OCI-LY1 (cell line): ENCODE measurements at regions not wholly inside any gene's neighbourhood (a gene's known extent, or its start where the extent isn't known, plus 50 kb on each side); places are given as distances from the start of the nearest gene placed in this dataset.
"Not testable (repeated sequence)": the region's sequence is repeated elsewhere in the genome, so short reads cannot be mapped to it uniquely, and the experiment has no call there.

Experiments used
- H2AFZ ChIP-seq: fragments of 200-600 bp; sonication (generic), shearing (Covaris generic); 2 replicates; pipeline ENCODE4 v1.6.0; 2014; ENCODE audit warnings: antibody characterized with exemption, mild to moderate bottlenecking, low read length
- H3F3A ChIP-seq: fragments of 200-600 bp; sonication (generic), shearing (Covaris generic); 2 replicates; pipeline ENCODE4 v1.6.0; 2014; ENCODE audit warnings: mild to moderate bottlenecking, antibody characterized with exemption, low read length, moderate library complexity; ENCODE audit not compliant: insufficient read depth
- H3K27ac ChIP-seq: fragments of 200-600 bp; sonication (generic); 2 replicates; pipeline ENCODE4 v1.5.1; 2014; ENCODE audit warnings: low read length, mixed run types, mild to moderate bottlenecking, low read depth; ENCODE audit not compliant: poor library complexity, severe bottlenecking
- H3K27me3 ChIP-seq: fragments of 200-600 bp; sonication (generic); 2 replicates; pipeline ENCODE4 v1.6.0; 2014; ENCODE audit warnings: antibody characterized with exemption, mild to moderate bottlenecking, low read length, moderate library complexity; ENCODE audit not compliant: insufficient read depth
- H3K36me3 ChIP-seq: fragments of 200-600 bp; sonication (generic); 2 replicates; pipeline ENCODE4 v1.6.1; 2014; ENCODE audit warnings: mild to moderate bottlenecking, antibody characterized with exemption, low read length, moderate library complexity, mixed read lengths; ENCODE audit not compliant: insufficient read depth
- H3K4me1 ChIP-seq: fragments of 200-600 bp; sonication (generic); 2 replicates; pipeline ENCODE4 v1.5.1; 2014; ENCODE audit warnings: mild to moderate bottlenecking, low read length, moderate library complexity; ENCODE audit not compliant: insufficient read depth, severe bottlenecking
- H3K4me2 ChIP-seq: fragments of 200-600 bp; sonication (generic), shearing (Covaris generic); 2 replicates; pipeline ENCODE4 v1.6.1; 2014; ENCODE audit warnings: low read length
- H3K4me3 ChIP-seq: fragments of 200-600 bp; sonication (generic); 2 replicates; pipeline ENCODE4 v1.5.1; 2014; ENCODE audit warnings: low read length, low read depth, mild to moderate bottlenecking, mixed read lengths; ENCODE audit not compliant: poor library complexity, severe bottlenecking
- H3K79me2 ChIP-seq: fragments of 200-600 bp; shearing (Covaris generic); 2 replicates; pipeline ENCODE4 v1.6.1; 2016; ENCODE audit warnings: mixed run types, low read length, mixed read lengths; ENCODE audit not compliant: insufficient read depth
- H3K9ac ChIP-seq: fragments of 200-600 bp; sonication (generic), shearing (Covaris generic); 2 replicates; pipeline ENCODE4 v1.6.1; 2014; ENCODE audit warnings: mild to moderate bottlenecking, low read length, mixed read lengths
- H3K9me2 ChIP-seq: fragments of 200-600 bp; sonication (generic), shearing (Covaris generic); 2 replicates; pipeline ENCODE4 v1.6.1; 2014; ENCODE audit warnings: low read depth, mild to moderate bottlenecking, low read length, mixed read lengths
- H3K9me3 ChIP-seq: fragments of 200-600 bp; shearing (Covaris generic); 2 replicates; pipeline ENCODE4 v1.6.1; 2014; ENCODE audit warnings: low read length, mixed read lengths
- H4K20me1 ChIP-seq: fragments of 200-600 bp; sonication (generic), shearing (Covaris generic); 2 replicates; pipeline ENCODE4 v1.6.0; 2016; ENCODE audit warnings: mild to moderate bottlenecking, low read length; ENCODE audit not compliant: insufficient read depth
- CTCF ChIP-seq: fragments of 200-600 bp; sonication (generic), shearing (Covaris generic); IDR thresholded peaks from 2 replicates; pipeline ENCODE4 v1.5.1; 2017; ENCODE audit warnings: mild to moderate bottlenecking, antibody characterized with exemption, low read length, moderate library complexity, mixed read lengths
- EZH2 ChIP-seq: fragments of 200-600 bp; sonication (generic), shearing (Covaris generic); IDR thresholded peaks from 2 replicates; pipeline ENCODE4 v1.8.0; 2017; ENCODE audit warnings: borderline replicate concordance, mixed run types, mild to moderate bottlenecking, antibody characterized with exemption, low read length, moderate library complexity, mixed read lengths

- Histone ChIP-seq H3K9me3 (no peaks in the 10 kb centered on the region), H3K27me3 (no peaks in the 10 kb centered on the region), H3K9me2 (no peaks in the 10 kb centered on the region), H3K4me3 (no peak overlapping the region), H3K9ac (no peak overlapping the region), H3K36me3 (no peaks in the 10 kb centered on the region), H3K4me2 (no peak overlapping the region), H3K27ac (no peak overlapping the region), H3K4me1 (peaks cover 4% of the 10 kb centered on the region), H3K79me2 (no peaks in the 10 kb centered on the region), H3F3A (no peaks in the 10 kb centered on the region), H4K20me1 (no peaks in the 10 kb centered on the region), H2AFZ (no peak overlapping the region)
- no peak for TF ChIP-seq EZH2
- TF ChIP-seq CTCF: no peak
These were observed 200.2 kb downstream of the ANKRD30B start for GRCh38 chr18:14948163-14948540.

- Histone ChIP-seq H3K79me2 (no peaks in the 10 kb centered on the region), H3K27me3 (no peaks in the 10 kb centered on the region), H4K20me1 (no peaks in the 10 kb centered on the region), H2AFZ (no peak overlapping the region), H3K27ac (no peak overlapping the region), H3K9me2 (no peaks in the 10 kb centered on the region), H3K4me3 (no peak overlapping the region), H3F3A (no peaks in the 10 kb centered on the region), H3K4me1 (peaks cover 4% of the 10 kb centered on the region), H3K36me3 (no peaks in the 10 kb centered on the region), H3K9ac (no peak overlapping the region), H3K9me3 (no peaks in the 10 kb centered on the region), H3K4me2 (no peak overlapping the region)
- TF ChIP-seq EZH2: no peak
- TF ChIP-seq CTCF: no peak
These were observed 202.1 kb downstream of the ANKRD30B start for GRCh38 chr18:14949800-14950664.

- H3K4me1 ChIP-seq, H3K4me3 ChIP-seq, H4K20me1 ChIP-seq, H3K36me3 ChIP-seq, H3K4me2 ChIP-seq, H3F3A ChIP-seq, H3K9me2 ChIP-seq, H3K9me3 ChIP-seq, H3K9ac ChIP-seq, H3K27ac ChIP-seq, H3K27me3 ChIP-seq, H3K79me2 ChIP-seq, H2AFZ ChIP-seq: not testable (repeated sequence)
These were observed 204.6 kb downstream of the ANKRD30B start for GRCh38 chr18:14952444-14953077.
